Trophoblast cell (in vitro differentiated cells and primary cell): ENCODE measurements at regions not wholly inside any gene's neighbourhood (a gene's known extent, or its start where the extent isn't known, plus 50 kb on each side); places are given as distances from the start of the nearest gene placed in this dataset.

ENCODE experiments used
- DNase-seq, 2 donors: peaks; one replicate each; pipeline ENCODE4 v3.0.0-alpha.2; 2016
- H2AFZ ChIP-seq: 2 replicates; pipeline ENCODE4 v1.6.1; 2013; ENCODE audit warnings: low read length, moderate library complexity, mild to moderate bottlenecking; ENCODE audit not compliant: insufficient read depth, poor library complexity
- H2AK5ac ChIP-seq: 2 replicates; pipeline ENCODE4 v1.6.1; 2013; ENCODE audit warnings: mild to moderate bottlenecking, low read length
- H2BK120ac ChIP-seq: 2 replicates; pipeline ENCODE4 v1.6.1; 2013; ENCODE audit warnings: low read length, mild to moderate bottlenecking, moderate library complexity; ENCODE audit not compliant: insufficient read depth, poor library complexity
- H2BK12ac ChIP-seq: 2 replicates; pipeline ENCODE4 v1.6.1; 2013; ENCODE audit warnings: mild to moderate bottlenecking, low read length, moderate library complexity
- H2BK5ac ChIP-seq: 2 replicates; pipeline ENCODE4 v1.6.1; 2013; ENCODE audit warnings: low read length, low read depth, moderate library complexity, mild to moderate bottlenecking; ENCODE audit not compliant: poor library complexity
- H3K14ac ChIP-seq: 2 replicates; pipeline ENCODE4 v1.6.1; 2013; ENCODE audit warnings: mild to moderate bottlenecking, low read length
- H3K18ac ChIP-seq: 2 replicates; pipeline ENCODE4 v1.6.1; 2013; ENCODE audit warnings: mild to moderate bottlenecking, low read length
- H3K23ac ChIP-seq: 2 replicates; pipeline ENCODE4 v1.6.1; 2013; ENCODE audit warnings: low read length
- H3K27ac ChIP-seq: 2 replicates; pipeline ENCODE4 v1.5.1; 2013; ENCODE audit warnings: low read depth, mild to moderate bottlenecking, inconsistent platforms, low read length, moderate library complexity
- H3K27me3 ChIP-seq: 2 replicates; pipeline ENCODE4 v1.6.1; 2013; ENCODE audit warnings: inconsistent platforms, mild to moderate bottlenecking, low read length, moderate library complexity; ENCODE audit not compliant: insufficient read depth
- H3K36me3 ChIP-seq, 2 experiments: 1 replicate in 1 of 2; 2 replicates in 1 of 2; pipeline ENCODE4 v1.6.1; 2013; ENCODE audit warnings: low read length in 2 of 2, mild to moderate bottlenecking in 2 of 2, moderate library complexity in 1 of 2; ENCODE audit not compliant: insufficient read depth in 2 of 2, control insufficient read depth in 1 of 2
- H3K4ac ChIP-seq: 2 replicates; pipeline ENCODE4 v1.6.1; 2013; ENCODE audit warnings: low read depth, mild to moderate bottlenecking, low read length, moderate library complexity
- H3K4me1 ChIP-seq, 2 experiments: 1 replicate in 1 of 2; 2 replicates in 1 of 2; pipeline ENCODE4 v1.6.1; 2013; ENCODE audit warnings: low read length in 2 of 2, mild to moderate bottlenecking in 2 of 2, moderate library complexity in 1 of 2; ENCODE audit not compliant: insufficient read depth in 2 of 2, control insufficient read depth in 1 of 2
- H3K4me2 ChIP-seq: 2 replicates; pipeline ENCODE4 v1.6.1; 2013; ENCODE audit warnings: inconsistent platforms, mild to moderate bottlenecking, low read length, moderate library complexity
- H3K4me3 ChIP-seq: 2 replicates; pipeline ENCODE4 v1.5.1; 2013; ENCODE audit warnings: mild to moderate bottlenecking, low read depth, low read length, inconsistent platforms
- H3K79me1 ChIP-seq: one replicate; pipeline ENCODE4 v1.6.1; 2013; ENCODE audit warnings: low read length
- H3K79me2 ChIP-seq: 2 replicates; pipeline ENCODE4 v1.6.1; 2013; ENCODE audit warnings: low read length, mild to moderate bottlenecking; ENCODE audit not compliant: control insufficient read depth, insufficient read depth, poor library complexity
- H3K9ac ChIP-seq: 2 replicates; pipeline ENCODE4 v1.6.1; 2013; ENCODE audit warnings: mild to moderate bottlenecking, low read length
- H3K9me3 ChIP-seq: 2 replicates; pipeline ENCODE4 v1.6.1; 2013; ENCODE audit warnings: low read depth, mild to moderate bottlenecking, control low read depth, inconsistent platforms, low read length; ENCODE audit not compliant: insufficient read depth
- H4K12ac ChIP-seq: 2 replicates; pipeline ENCODE4 v1.6.1; 2013; ENCODE audit warnings: low read depth, mild to moderate bottlenecking, low read length, moderate library complexity
- H4K8ac ChIP-seq: 2 replicates; pipeline ENCODE4 v1.6.1; 2013; ENCODE audit warnings: low read depth, mild to moderate bottlenecking, low read length, moderate library complexity
- H4K91ac ChIP-seq: one replicate; pipeline ENCODE4 v1.6.1; 2013; ENCODE audit warnings: low read depth, mild to moderate bottlenecking, low read length, moderate library complexity
- WGBS: extraction: QIAGEN DNeasy Blood & Tissue Kit; methylation state at CpG from one replicate; pipeline ENCODE4 v1.1.7; 2013; ENCODE audit warnings: missing lambda C conversion rate; ENCODE audit not compliant: insufficient read length, insufficient coverage; ENCODE audit errors: extremely low coverage; 5-methylcytosine and 5-hydroxymethylcytosine counted together

DNA sequence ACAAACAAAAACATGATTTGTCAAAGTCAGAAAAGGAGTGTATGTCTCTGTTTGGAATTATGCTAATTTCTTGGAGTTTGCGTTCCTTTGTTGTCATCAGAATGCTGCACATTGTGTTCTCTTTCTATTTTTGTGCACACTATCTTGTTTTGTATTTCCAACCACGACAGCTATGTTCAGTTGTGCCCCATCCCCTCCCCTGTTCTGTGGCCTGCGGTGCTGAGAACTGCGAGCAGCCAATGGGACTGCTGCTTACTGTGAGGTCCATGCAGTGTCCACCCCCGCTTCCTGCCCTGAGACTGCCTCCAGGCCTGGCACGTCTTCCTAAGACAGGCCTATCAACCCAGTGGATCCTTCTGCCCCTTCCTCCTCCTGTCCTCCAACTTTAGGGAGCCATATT lies 76.8 kb downstream of the PALM2AKAP2 start:
- no peak overlapping the region for H3K23ac ChIP-seq
- H2BK5ac ChIP-seq, result no peak overlapping the region
- no peak overlapping the region for H4K12ac ChIP-seq
- no peak overlapping the region for H3K9ac ChIP-seq
- H4K8ac ChIP-seq, result no peak overlapping the region
- H4K91ac ChIP-seq, result no peak overlapping the region
- H3K4me1 ChIP-seq, result no peaks in the 10 kb centered on the region
- no peak overlapping the region for H2BK120ac ChIP-seq
- H3K27ac ChIP-seq, result no peak overlapping the region
- no peaks in the 10 kb centered on the region for H3K27me3 ChIP-seq
- H2AK5ac ChIP-seq, result no peak overlapping the region
- no peak overlapping the region for H3K18ac ChIP-seq
- no peak overlapping the region for H3K4ac ChIP-seq
- H3K79me2 ChIP-seq, result no peaks in the 10 kb centered on the region
- WGBS, result no CpG with 5 or more reads among the region's 6 CpGs
- H3K9me3 ChIP-seq, result no peaks in the 10 kb centered on the region
- no peak overlapping the region for H3K4me2 ChIP-seq
- H2AFZ ChIP-seq, result no peak overlapping the region
- no peak overlapping the region for H2BK12ac ChIP-seq
- H3K14ac ChIP-seq, result no peak overlapping the region
- no peaks in the 10 kb centered on the region for H3K79me1 ChIP-seq
- DNase-seq, result no peak
- H3K36me3 ChIP-seq, result no peaks in the 10 kb centered on the region
- no peak overlapping the region for H3K4me3 ChIP-seq

DNA sequence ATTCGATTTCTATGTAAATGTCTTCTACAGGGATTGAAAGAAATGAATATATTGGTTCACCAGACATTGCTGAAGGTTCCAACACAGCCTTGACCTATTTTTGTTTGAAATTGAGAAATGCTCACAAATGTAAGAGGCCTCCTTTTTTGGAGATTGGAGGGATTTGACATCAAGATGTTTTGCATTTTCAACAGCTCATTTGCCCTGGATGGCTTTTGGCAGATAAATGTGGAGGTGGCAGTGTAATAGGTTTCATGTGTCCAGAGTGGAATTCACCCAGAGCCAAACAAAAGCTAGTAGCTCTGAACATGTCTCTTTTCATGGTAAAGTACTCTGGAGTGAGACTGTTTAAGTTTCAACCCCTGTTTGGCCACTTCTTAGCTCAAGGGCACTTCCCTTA lies 77.3 kb downstream of the PALM2AKAP2 start:
- H2AFZ ChIP-seq, result no peak overlapping the region
- H2BK120ac ChIP-seq, result no peak overlapping the region
- no peak for DNase-seq
- no peak overlapping the region for H4K12ac ChIP-seq
- no peak overlapping the region for H2AK5ac ChIP-seq
- no peaks in the 10 kb centered on the region for H3K9me3 ChIP-seq
- H3K4me1 ChIP-seq, result no peaks in the 10 kb centered on the region
- no peak overlapping the region for H3K4me2 ChIP-seq
- H3K23ac ChIP-seq, result no peak overlapping the region
- H2BK5ac ChIP-seq, result no peak overlapping the region
- no peaks in the 10 kb centered on the region for H3K27me3 ChIP-seq
- no peak overlapping the region for H3K4ac ChIP-seq
- H3K36me3 ChIP-seq, result no peaks in the 10 kb centered on the region
- H2BK12ac ChIP-seq, result no peak overlapping the region
- WGBS, result no CpG with 5 or more reads among the region's 1 CpG
- H3K79me1 ChIP-seq, result no peaks in the 10 kb centered on the region
- no peaks in the 10 kb centered on the region for H3K79me2 ChIP-seq
- H3K18ac ChIP-seq, result no peak overlapping the region
- no peak overlapping the region for H3K27ac ChIP-seq
- no peak overlapping the region for H3K4me3 ChIP-seq
- H4K8ac ChIP-seq, result no peak overlapping the region
- H4K91ac ChIP-seq, result no peak overlapping the region
- H3K14ac ChIP-seq, result no peak overlapping the region
- H3K9ac ChIP-seq, result no peak overlapping the region

DNA sequence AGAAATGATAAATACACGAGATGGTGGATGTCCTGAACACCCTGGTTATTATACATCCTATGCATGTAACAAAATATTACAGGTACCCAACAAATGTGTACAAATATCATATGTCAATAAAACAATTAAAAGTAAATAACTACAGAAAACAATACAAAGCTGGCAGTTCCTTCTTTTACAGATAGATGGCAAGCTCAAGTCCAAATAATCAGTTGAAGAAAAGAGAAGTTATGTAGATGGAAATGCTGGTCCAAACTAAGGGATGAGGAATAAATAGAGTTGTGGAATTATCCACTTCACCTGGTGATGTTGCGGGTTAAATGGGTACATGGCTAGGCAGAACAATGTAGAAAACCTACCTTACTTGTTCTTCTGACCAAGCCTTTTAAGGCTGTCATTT lies 79.4 kb downstream of the PALM2AKAP2 start:
- Histone ChIP-seq H3K79me1 (no peaks in the 10 kb centered on the region), H3K27ac (no peak overlapping the region), H2BK120ac (no peak overlapping the region), H2AK5ac (no peak overlapping the region), H3K4me2 (no peak overlapping the region), H3K9me3 (no peaks in the 10 kb centered on the region), H3K9ac (no peak overlapping the region), H2BK12ac (no peak overlapping the region), H3K23ac (no peak overlapping the region), H3K18ac (no peak overlapping the region), H2AFZ (no peak overlapping the region), H3K14ac (no peak overlapping the region), H4K12ac (no peak overlapping the region), H4K8ac (no peak overlapping the region), H3K36me3 (no peaks in the 10 kb centered on the region), H3K4me3 (no peak overlapping the region), H3K79me2 (no peaks in the 10 kb centered on the region), H4K91ac (no peak overlapping the region), H2BK5ac (no peak overlapping the region), H3K4ac (no peak overlapping the region), H3K4me1 (no peaks in the 10 kb centered on the region), H3K27me3 (no peaks in the 10 kb centered on the region)
- no peak for DNase-seq
- no CpG with 5 or more reads among the region's 2 CpGs for WGBS

DNA sequence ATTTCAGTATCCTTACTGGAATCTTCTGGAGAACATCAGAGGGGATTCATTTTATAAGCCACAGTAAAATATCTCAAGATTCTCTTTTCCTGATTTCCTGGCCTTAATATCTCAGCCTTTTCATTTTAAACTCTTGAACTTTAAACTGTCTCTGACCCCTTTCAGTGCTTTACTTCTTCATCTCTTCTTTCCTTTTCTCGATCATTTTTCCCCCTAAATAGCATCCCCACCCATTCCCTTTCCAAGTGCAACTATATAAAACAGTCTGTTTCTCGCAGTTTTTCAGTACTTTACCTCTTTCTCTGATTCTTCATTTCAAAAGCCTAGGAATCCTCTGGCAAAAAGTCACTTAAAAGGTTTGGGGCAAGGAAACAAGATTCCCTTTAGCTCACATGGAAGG lies 80.5 kb downstream of the PALM2AKAP2 start:
- Histone ChIP-seq H3K18ac (no peak overlapping the region), H3K4me2 (no peak overlapping the region), H2BK12ac (no peak overlapping the region), H3K9ac (no peak overlapping the region), H3K4me3 (no peak overlapping the region), H2AFZ (no peak overlapping the region), H3K27me3 (no peaks in the 10 kb centered on the region), H3K79me2 (no peaks in the 10 kb centered on the region), H3K79me1 (no peaks in the 10 kb centered on the region), H3K36me3 (no peaks in the 10 kb centered on the region), H3K27ac (no peak overlapping the region), H3K14ac (no peak overlapping the region), H3K23ac (no peak overlapping the region), H4K91ac (no peak overlapping the region), H3K4me1 (no peaks in the 10 kb centered on the region), H2BK120ac (no peak overlapping the region), H4K8ac (no peak overlapping the region), H2BK5ac (no peak overlapping the region), H4K12ac (no peak overlapping the region), H2AK5ac (no peak overlapping the region), H3K9me3 (no peaks in the 10 kb centered on the region), H3K4ac (no peak overlapping the region)
- WGBS, result 100% methylated on average over 1 of the region's 2 CpGs
- DNase-seq, result no peak
